ENCODE measurements at regions not wholly inside any gene's neighbourhood (a gene's known extent, or its start where the extent isn't known, plus 50 kb on each side); places are given as distances from the start of the nearest gene placed in this dataset.

GRCh38 chr5:117982691-117983090, 1005.7 kb downstream of the DTWD2 start:
- TF ChIP-seq, protein P1, sequence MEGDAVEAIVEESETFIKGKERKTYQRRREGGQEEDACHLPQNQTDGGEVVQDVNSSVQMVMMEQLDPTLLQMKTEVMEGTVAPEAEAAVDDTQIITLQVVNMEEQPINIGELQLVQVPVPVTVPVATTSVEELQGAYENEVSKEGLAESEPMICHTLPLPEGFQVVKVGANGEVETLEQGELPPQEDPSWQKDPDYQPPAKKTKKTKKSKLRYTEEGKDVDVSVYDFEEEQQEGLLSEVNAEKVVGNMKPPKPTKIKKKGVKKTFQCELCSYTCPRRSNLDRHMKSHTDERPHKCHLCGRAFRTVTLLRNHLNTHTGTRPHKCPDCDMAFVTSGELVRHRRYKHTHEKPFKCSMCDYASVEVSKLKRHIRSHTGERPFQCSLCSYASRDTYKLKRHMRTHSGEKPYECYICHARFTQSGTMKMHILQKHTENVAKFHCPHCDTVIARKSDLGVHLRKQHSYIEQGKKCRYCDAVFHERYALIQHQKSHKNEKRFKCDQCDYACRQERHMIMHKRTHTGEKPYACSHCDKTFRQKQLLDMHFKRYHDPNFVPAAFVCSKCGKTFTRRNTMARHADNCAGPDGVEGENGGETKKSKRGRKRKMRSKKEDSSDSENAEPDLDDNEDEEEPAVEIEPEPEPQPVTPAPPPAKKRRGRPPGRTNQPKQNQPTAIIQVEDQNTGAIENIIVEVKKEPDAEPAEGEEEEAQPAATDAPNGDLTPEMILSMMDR (conservative IDR thresholded peaks at IDR 0.05) = no peak
- no peak overlapping the region for H3K27ac Mint-ChIP-seq (ENCODE audit: unreplicated experiment)
- no peaks in the 10 kb centered on the region for H3K4me1 Mint-ChIP-seq
- peaks cover 4% of the 10 kb centered on the region for H3K9me3 Mint-ChIP-seq
- H3K36me3 Mint-ChIP-seq (ENCODE audit: low read depth) = no peaks in the 10 kb centered on the region
- no peak overlapping the region for H3K4me3 Mint-ChIP-seq
- no peaks in the 10 kb centered on the region for H3K27me3 Mint-ChIP-seq (ENCODE audit: low read depth)
- DNase-seq (ENCODE audit: low read depth, low spot score) = no peak

GRCh38 chr5:117973785-117974184, 1014.6 kb downstream of the DTWD2 start:
- TF ChIP-seq, protein P1 (conservative IDR thresholded peaks at IDR 0.05) = no peak
- Mint-ChIP-seq H3K9me3 (peaks cover 7% of the 10 kb centered on the region), H3K4me1 (no peaks in the 10 kb centered on the region), H3K4me3 (no peak overlapping the region), H3K27ac (ENCODE audit: unreplicated experiment) (no peak overlapping the region), H3K36me3 (ENCODE audit: low read depth) (no peaks in the 10 kb centered on the region), H3K27me3 (ENCODE audit: low read depth) (no peaks in the 10 kb centered on the region)
- no peak for DNase-seq (ENCODE audit: low read depth, low spot score)

- Mint-ChIP-seq H3K9me3 (peaks cover 3% of the 10 kb centered on the region), H3K36me3 (ENCODE audit: low read depth) (no peaks in the 10 kb centered on the region), H3K27ac (ENCODE audit: unreplicated experiment) (no peak overlapping the region), H3K4me1 (no peaks in the 10 kb centered on the region), H3K4me3 (no peak overlapping the region), H3K27me3 (ENCODE audit: low read depth) (no peaks in the 10 kb centered on the region)
- no peak for DNase-seq (ENCODE audit: low read depth, low spot score)
- TF ChIP-seq, protein P1 (conservative IDR thresholded peaks at IDR 0.05) = no peak
Measured at GRCh38 chr5:117955831-117956230, 1032.5 kb downstream of the DTWD2 start.

- peaks cover 3% of the 10 kb centered on the region for H3K9me3 Mint-ChIP-seq
- H3K4me3 Mint-ChIP-seq = no peak overlapping the region
- H3K27me3 Mint-ChIP-seq (ENCODE audit: low read depth) = no peaks in the 10 kb centered on the region
- H3K4me1 Mint-ChIP-seq = no peaks in the 10 kb centered on the region
- no peak for DNase-seq (ENCODE audit: low read depth, low spot score)
- TF ChIP-seq, protein P1 (conservative IDR thresholded peaks at IDR 0.05) = no peak
- H3K27ac Mint-ChIP-seq (ENCODE audit: unreplicated experiment) = no peak overlapping the region
- no peaks in the 10 kb centered on the region for H3K36me3 Mint-ChIP-seq (ENCODE audit: low read depth)
Measured at GRCh38 chr5:117954331-117954730, 1034.0 kb downstream of the DTWD2 start.

- TF ChIP-seq, protein P1 (conservative IDR thresholded peaks at IDR 0.05) = no peak
Measured at GRCh38 chr5:117953272-117953671, 1035.1 kb downstream of the DTWD2 start.

GRCh38 chr5:117947836-117948235, 1040.5 kb downstream of the DTWD2 start:
- H3K27me3 Mint-ChIP-seq (ENCODE audit: low read depth) = no peaks in the 10 kb centered on the region
- H3K27ac Mint-ChIP-seq (ENCODE audit: unreplicated experiment) = no peak overlapping the region
- DNase-seq (ENCODE audit: low read depth, low spot score) = no peak
- H3K4me3 Mint-ChIP-seq = no peak overlapping the region
- TF ChIP-seq, protein P1 (conservative IDR thresholded peaks at IDR 0.05) = no peak
- H3K36me3 Mint-ChIP-seq (ENCODE audit: low read depth) = no peaks in the 10 kb centered on the region
- H3K4me1 Mint-ChIP-seq = peaks cover 5% of the 10 kb centered on the region
- peaks cover 2% of the 10 kb centered on the region for H3K9me3 Mint-ChIP-seq

More at GRCh38 chr5:117953272-117953671, 1035.1 kb downstream of the DTWD2 start:
- no peaks in the 10 kb centered on the region for H3K36me3 Mint-ChIP-seq (ENCODE audit: low read depth)
- H3K27ac Mint-ChIP-seq (ENCODE audit: unreplicated experiment) = no peak overlapping the region
- no peaks in the 10 kb centered on the region for H3K4me1 Mint-ChIP-seq
- H3K4me3 Mint-ChIP-seq = no peak overlapping the region
- peaks cover 3% of the 10 kb centered on the region for H3K9me3 Mint-ChIP-seq
- no peaks in the 10 kb centered on the region for H3K27me3 Mint-ChIP-seq (ENCODE audit: low read depth)
- no peak for DNase-seq (ENCODE audit: low read depth, low spot score)

Measured in neural crest cell (in vitro differentiated cells).